Panc1 (cell line): ENCODE measurements at regions not wholly inside any gene's neighbourhood (a gene's known extent, or its start where the extent isn't known, plus 50 kb on each side); places are given as distances from the start of the nearest gene placed in this dataset.
"Not testable (repeated sequence)": the region's sequence is repeated elsewhere in the genome, so short reads cannot be mapped to it uniquely, and the experiment has no call there.

Experiments
- ATAC-seq: fragments of 200-7000 bp; cut with Tn5 transposase; 2 replicates; pipeline ENCODE4 v1.9.1; 2020; ENCODE audit warnings: mild to moderate bottlenecking, moderate library complexity
- BruUV-seq: library from RNA; stranded (reverse); fragments of 400-500 nt; replicated peaks from 2 replicates; lab custom pipeline; 2021; lab: Mats Ljungman, UMichigan
- CTCF ChIA-PET: fragments of 300-600 bp; sonication (Branson Sonifier 250); formaldehyde crosslinking; loops from one replicate; lab custom pipeline; 2022; ENCODE audit warnings: antibody characterized with exemption; lab: Charles Lee
- POLR2A ChIA-PET: fragments of 300-600 bp; sonication (Branson Sonifier 250); formaldehyde crosslinking; loops from one replicate; lab custom pipeline; 2022; ENCODE audit warnings: antibody characterized with exemption; lab: Charles Lee
- DNase-seq: peaks from one replicate; pipeline ENCODE4 v3.0.0-alpha.2; 2010; ENCODE audit warnings: low read depth, low spot score
- H3K27ac ChIP-seq: 2 replicates; pipeline ENCODE4 v1.5.1; 2011; ENCODE audit warnings: mild to moderate bottlenecking, low read length, inconsistent platforms
- H3K27me3 ChIP-seq: fragments of 200-500 bp; sonication (Bioruptor generic); 2 replicates; pipeline ENCODE4 v1.6.0; 2014; ENCODE audit warnings: low read length, inconsistent platforms; ENCODE audit not compliant: control insufficient read depth, insufficient read depth
- H3K36me3 ChIP-seq: fragments of 200-500 bp; sonication (Bioruptor generic); 2 replicates; pipeline ENCODE4 v1.5.1; 2014; ENCODE audit warnings: inconsistent platforms, mild to moderate bottlenecking, low read length, moderate library complexity; ENCODE audit not compliant: control insufficient read depth, insufficient read depth
- H3K4me1 ChIP-seq: 2 replicates; pipeline ENCODE4 v1.5.1; 2011; ENCODE audit warnings: inconsistent platforms, mild to moderate bottlenecking, low read length, moderate library complexity; ENCODE audit not compliant: control insufficient read depth, insufficient read depth
- H3K4me3 ChIP-seq, 2 experiments: 2 replicates each; pipeline ENCODE4 v1.5.1; 2011 to 2012; ENCODE audit warnings: low read depth in 2 of 2, low read length in 2 of 2, mild to moderate bottlenecking in 2 of 2, inconsistent platforms in 1 of 2, moderate library complexity in 1 of 2
- H3K9me3 ChIP-seq: fragments of 200-500 bp; sonication (Bioruptor generic); 2 replicates; pipeline ENCODE4 v1.5.1; 2014; ENCODE audit warnings: low read depth, mild to moderate bottlenecking, inconsistent platforms, low read length, moderate library complexity; ENCODE audit not compliant: control insufficient read depth, insufficient read depth
- POLR2AphosphoS5 ChIP-seq: IDR thresholded peaks from 2 replicates; pipeline ENCODE4 v1.6.1; 2012; ENCODE audit warnings: mild to moderate bottlenecking, low read depth, low read length, moderate library complexity
- SIN3A ChIP-seq: IDR thresholded peaks from 2 replicates; pipeline ENCODE4 v1.6.1; 2012; ENCODE audit warnings: low read depth, mild to moderate bottlenecking, low read length, moderate library complexity, borderline replicate concordance; ENCODE audit not compliant: insufficient read depth
- TCF7L2 ChIP-seq: IDR thresholded peaks from 2 replicates; pipeline ENCODE4 v1.6.1; 2011; ENCODE audit warnings: mild to moderate bottlenecking, low read depth, low read length, inconsistent platforms
- in situ Hi-C: cut with HindIII; loops from 2 replicates; pipeline ENCODE4 v1.10.0; 2016; ENCODE audit warnings: low sequenced_read_pairs, low pct_unique_long_range_greater_than_20kb
- intact Hi-C: fragments of 100-400 bp; cut with micrococcal nuclease; formaldehyde crosslinking; loops from one replicate; pipeline ENCODE4 v1.10.0; 2022; ENCODE audit not compliant: unreplicated experiment
- TF ChIP-seq, protein P1 (sequence below), 2 experiments: IDR thresholded peaks; 2 replicates each; pipeline ENCODE4 v1.6.1; 2011 to 2012; ENCODE audit warnings: low read depth in 2 of 2, control low read depth in 1 of 2, low read length in 1 of 2, mild to moderate bottlenecking in 1 of 2, moderate library complexity in 1 of 2; ENCODE audit not compliant: insufficient read depth in 1 of 2

- in situ Hi-C loops, H3K4me3 ChIP-seq, H3K27me3 ChIP-seq, BruUV-seq, H3K4me1 ChIP-seq, POLR2A ChIA-PET, DNase-seq, ATAC-seq, CTCF ChIA-PET, H3K36me3 ChIP-seq, H3K9me3 ChIP-seq, intact Hi-C loops, H3K27ac ChIP-seq: not testable (repeated sequence)
Measured at GRCh38 chr10:84756653-84757052, 428.3 kb downstream of the CCSER2 start.

DNA sequence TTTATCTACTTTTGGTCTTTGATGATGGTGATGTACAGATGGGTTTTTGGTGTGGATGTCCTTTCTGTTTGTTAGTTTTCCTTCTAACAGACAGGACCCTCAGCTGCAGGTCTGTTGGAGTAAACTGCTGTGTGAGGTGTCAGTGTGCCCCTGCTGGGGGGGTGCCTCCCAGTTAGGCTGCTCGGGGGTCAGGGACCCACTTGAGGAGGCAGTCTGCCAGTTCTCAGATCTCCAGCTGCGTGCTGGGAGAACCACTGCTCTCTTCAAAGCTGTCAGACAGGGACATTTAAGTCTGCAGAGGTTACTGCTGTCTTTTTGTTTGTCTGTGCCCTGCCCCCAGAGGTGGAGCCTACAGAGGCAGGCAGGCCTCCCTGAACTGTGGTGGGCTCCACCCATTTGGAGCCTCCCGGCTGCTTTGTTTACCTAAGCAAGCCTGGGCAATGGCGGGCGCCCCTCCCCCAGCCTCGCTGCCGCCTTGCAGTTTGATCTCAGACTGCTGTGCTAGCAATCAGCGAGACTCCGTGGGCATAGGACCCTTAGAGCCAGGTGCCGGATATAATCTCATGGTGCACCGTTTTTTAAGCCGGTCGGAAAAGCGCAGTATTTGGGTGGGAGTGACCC is 433.7 kb downstream of the CCSER2 start:
- intact Hi-C loops, BruUV-seq, in situ Hi-C loops: not testable (repeated sequence)

DNA sequence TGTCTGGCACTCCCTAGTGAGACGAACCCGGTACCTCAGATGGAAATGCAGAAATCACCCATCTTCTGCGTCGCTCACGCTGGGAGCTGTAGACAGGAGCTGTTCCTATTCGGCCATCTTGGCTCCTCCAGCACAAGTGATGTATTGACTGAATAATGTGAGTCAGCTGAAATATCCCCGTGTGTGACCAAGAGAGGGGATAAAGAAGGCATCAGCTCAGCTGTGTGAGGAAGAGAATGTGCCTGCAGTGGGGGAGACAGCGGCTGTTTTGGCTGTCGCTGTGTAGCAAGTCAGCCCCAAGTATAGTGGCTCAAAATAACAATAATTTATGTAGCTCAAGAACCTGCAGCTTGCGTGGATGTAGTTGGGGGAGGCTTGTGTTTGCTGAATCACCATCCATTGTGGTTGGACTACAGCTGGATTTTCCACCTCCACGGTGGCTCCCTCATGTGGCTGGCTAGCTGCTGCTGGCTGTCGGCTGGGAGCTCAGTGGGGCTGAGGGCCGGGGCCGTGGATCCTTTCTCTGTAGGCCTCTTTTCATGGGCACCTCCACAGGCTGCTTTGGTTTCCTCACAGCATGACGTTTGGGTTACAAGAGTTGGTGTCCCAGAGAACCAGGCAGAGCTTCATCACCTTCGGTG is 434.5 kb downstream of the CCSER2 start:
- no peak overlapping the region for H3K27ac ChIP-seq
- in situ Hi-C loops, result no loop called here
- H3K4me3 ChIP-seq, result no peak overlapping the region
- H3K9me3 ChIP-seq, result no peaks in the 10 kb centered on the region
- no peaks in the 10 kb centered on the region for H3K4me1 ChIP-seq
- no peaks in the 10 kb centered on the region for H3K27me3 ChIP-seq
- intact Hi-C loops, result no loop called here
- no peak for ATAC-seq
- ChIA-PET POLR2A (no interaction called here), CTCF (no interaction called here)
- no peak for TF ChIP-seq SIN3A
- no peak for TF ChIP-seq POLR2AphosphoS5
- TF ChIP-seq TCF7L2, result no peak
- TF ChIP-seq, protein P1, sequence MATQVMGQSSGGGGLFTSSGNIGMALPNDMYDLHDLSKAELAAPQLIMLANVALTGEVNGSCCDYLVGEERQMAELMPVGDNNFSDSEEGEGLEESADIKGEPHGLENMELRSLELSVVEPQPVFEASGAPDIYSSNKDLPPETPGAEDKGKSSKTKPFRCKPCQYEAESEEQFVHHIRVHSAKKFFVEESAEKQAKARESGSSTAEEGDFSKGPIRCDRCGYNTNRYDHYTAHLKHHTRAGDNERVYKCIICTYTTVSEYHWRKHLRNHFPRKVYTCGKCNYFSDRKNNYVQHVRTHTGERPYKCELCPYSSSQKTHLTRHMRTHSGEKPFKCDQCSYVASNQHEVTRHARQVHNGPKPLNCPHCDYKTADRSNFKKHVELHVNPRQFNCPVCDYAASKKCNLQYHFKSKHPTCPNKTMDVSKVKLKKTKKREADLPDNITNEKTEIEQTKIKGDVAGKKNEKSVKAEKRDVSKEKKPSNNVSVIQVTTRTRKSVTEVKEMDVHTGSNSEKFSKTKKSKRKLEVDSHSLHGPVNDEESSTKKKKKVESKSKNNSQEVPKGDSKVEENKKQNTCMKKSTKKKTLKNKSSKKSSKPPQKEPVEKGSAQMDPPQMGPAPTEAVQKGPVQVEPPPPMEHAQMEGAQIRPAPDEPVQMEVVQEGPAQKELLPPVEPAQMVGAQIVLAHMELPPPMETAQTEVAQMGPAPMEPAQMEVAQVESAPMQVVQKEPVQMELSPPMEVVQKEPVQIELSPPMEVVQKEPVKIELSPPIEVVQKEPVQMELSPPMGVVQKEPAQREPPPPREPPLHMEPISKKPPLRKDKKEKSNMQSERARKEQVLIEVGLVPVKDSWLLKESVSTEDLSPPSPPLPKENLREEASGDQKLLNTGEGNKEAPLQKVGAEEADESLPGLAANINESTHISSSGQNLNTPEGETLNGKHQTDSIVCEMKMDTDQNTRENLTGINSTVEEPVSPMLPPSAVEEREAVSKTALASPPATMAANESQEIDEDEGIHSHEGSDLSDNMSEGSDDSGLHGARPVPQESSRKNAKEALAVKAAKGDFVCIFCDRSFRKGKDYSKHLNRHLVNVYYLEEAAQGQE (IDR thresholded peaks at IDR 0.05; ENCODE audit: insufficient read depth in 1 of 2, low read depth in 2 of 2, low read length in 1 of 2), result no peak
- H3K36me3 ChIP-seq, result no peaks in the 10 kb centered on the region
- no TSS peak for BruUV-seq
- no peak for DNase-seq

More for the DNA sequence above, 433.7 kb downstream of the CCSER2 start:
- DNase-seq, H3K4me3 ChIP-seq, H3K27me3 ChIP-seq, CTCF ChIA-PET, ATAC-seq, POLR2A ChIA-PET, H3K9me3 ChIP-seq, H3K36me3 ChIP-seq, H3K27ac ChIP-seq, H3K4me1 ChIP-seq: not testable (repeated sequence)
